GM19467 (cell line): ENCODE measurements at regions not wholly inside any gene's neighbourhood (a gene's known extent, or its start where the extent isn't known, plus 50 kb on each side); places are given as distances from the start of the nearest gene placed in this dataset.
"Not testable (repeated sequence)": the region's sequence is repeated elsewhere in the genome, so short reads cannot be mapped to it uniquely, and the experiment has no call there.

Experiments used
- ATAC-seq: cut with Tn5 transposase; IDR thresholded peaks from one replicate; pipeline ENCODE4 v1.9.1; 2021; ENCODE audit warnings: mild to moderate bottlenecking, moderate library complexity; ENCODE audit not compliant: unreplicated experiment

GRCh38 chr13:99743094-99743493 lies 228.5 kb downstream of the ZIC5 start:
- ATAC-seq = no peak

GRCh38 chr13:99741960-99742359 lies 229.6 kb downstream of the ZIC5 start:
- no peak for ATAC-seq

- no peak for ATAC-seq
These were observed 231.2 kb downstream of the ZIC5 start for GRCh38 chr13:99740251-99740979.

GRCh38 chr13:99738626-99739025 lies 232.9 kb downstream of the ZIC5 start:
- no peak for ATAC-seq

- ATAC-seq = no peak
These were observed 233.9 kb downstream of the ZIC5 start for GRCh38 chr13:99737481-99738245.

- no peak for ATAC-seq
These were observed 235.0 kb downstream of the ZIC5 start for GRCh38 chr13:99736541-99736940.

GRCh38 chr13:99734013-99734693 lies 232.9 kb downstream of the TM9SF2 start:
- ATAC-seq = no peak

- no peak for ATAC-seq
These were observed 232.1 kb downstream of the TM9SF2 start for GRCh38 chr13:99733346-99733745.

- ATAC-seq = no peak
These were observed 230.5 kb downstream of the TM9SF2 start for GRCh38 chr13:99731747-99732146.

GRCh38 chr13:99730403-99730802 lies 229.1 kb downstream of the TM9SF2 start:
- ATAC-seq = no peak

GRCh38 chr13:99729745-99730144 lies 228.5 kb downstream of the TM9SF2 start:
- no peak for ATAC-seq

GRCh38 chr13:99727651-99728050 lies 226.4 kb downstream of the TM9SF2 start:
- not testable (repeated sequence) for ATAC-seq

- ATAC-seq = no peak
These were observed 225.1 kb downstream of the TM9SF2 start for GRCh38 chr13:99726282-99726894.

GRCh38 chr13:99725644-99726043 lies 224.4 kb downstream of the TM9SF2 start:
- ATAC-seq = no peak

GRCh38 chr13:99724633-99725517 lies 223.6 kb downstream of the TM9SF2 start:
- ATAC-seq = no peak

GRCh38 chr13:99723878-99724277 lies 222.6 kb downstream of the TM9SF2 start:
- ATAC-seq = no peak

GRCh38 chr13:99722931-99723330 lies 221.7 kb downstream of the TM9SF2 start:
- no peak for ATAC-seq

GRCh38 chr13:99722338-99722818 lies 221.1 kb downstream of the TM9SF2 start:
- no peak for ATAC-seq

- ATAC-seq = no peak
These were observed 220.5 kb downstream of the TM9SF2 start for GRCh38 chr13:99721606-99722337.
